ENCODE measurements at regions not wholly inside any gene's neighbourhood (a gene's known extent, or its start where the extent isn't known, plus 50 kb on each side); places are given as distances from the start of the nearest gene placed in this dataset.

DNA sequence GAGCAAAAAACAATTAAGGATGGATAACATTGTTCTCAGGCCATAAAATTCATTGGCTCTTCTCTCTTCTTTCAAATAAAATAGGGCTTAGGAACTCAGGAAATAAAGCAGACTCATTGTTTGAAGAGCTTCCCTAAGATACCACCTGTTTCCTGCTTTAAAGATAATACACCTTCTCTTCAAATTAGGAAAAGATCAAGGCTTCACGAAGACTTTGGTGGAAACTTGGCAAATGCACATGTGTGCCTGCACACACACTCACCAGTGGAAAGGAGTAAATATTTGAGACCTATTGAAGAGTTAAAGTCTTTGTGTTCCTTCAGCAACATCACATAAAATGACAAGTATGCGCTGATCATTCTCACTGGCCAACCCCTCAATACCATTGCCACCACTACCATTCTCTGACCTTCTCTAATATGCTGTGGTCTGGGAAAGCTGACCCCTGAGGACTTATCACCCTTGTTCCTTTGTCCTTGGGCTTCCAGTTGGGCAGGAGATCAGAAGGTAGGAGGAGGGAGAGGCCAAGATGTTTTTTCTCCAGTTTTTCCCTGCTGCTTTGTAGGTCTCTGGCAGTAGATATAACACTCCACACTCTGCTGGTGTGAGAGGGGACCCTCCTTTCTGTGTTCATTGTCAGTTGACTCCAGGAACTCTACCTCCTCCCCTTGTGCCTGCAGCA lies 53.5 kb upstream of the SPOPL start:
- H3K27me3 ChIP-seq (ENCODE audit: control insufficient read depth in 2 of 2, insufficient read depth in 2 of 2, low read length in 2 of 2): no peaks in the 10 kb centered on the region
- dilution Hi-C loops (cut with MboI; ENCODE audit: extremely low pct_ligation_motif_present, low sequenced_read_pairs): no loop called here
- intact Hi-C loops (cut with micrococcal nuclease): no loop called here
- H3K9me3 ChIP-seq (replicated peaks; ENCODE audit: control insufficient read depth, insufficient read depth, low read length): no peaks in the 10 kb centered on the region
- H3K9ac ChIP-seq (replicated peaks; ENCODE audit: extremely low read depth, insufficient read depth, low read length): no peak overlapping the region
- no peaks in the 10 kb centered on the region for H3K36me3 ChIP-seq (ENCODE audit: control insufficient read depth in 2 of 2, extremely low read depth in 1 of 2, insufficient read depth in 2 of 2, low read length in 2 of 2)
- POLR2A ChIA-PET: no interaction called here
- no peak overlapping the region for H2AFZ ChIP-seq (ENCODE audit: low read depth, low read length)
- no peaks in the 10 kb centered on the region for H3K9me1 ChIP-seq (replicated peaks; ENCODE audit: control insufficient read depth, extremely low read depth, insufficient read depth, low read length)
- no peak overlapping the region for H3K4me3 ChIP-seq (replicated peaks in 1 of 3; ENCODE audit: insufficient read depth in 1 of 3, low read depth in 1 of 3, low read length in 3 of 3)
- H3K27ac ChIP-seq (ENCODE audit: insufficient read depth, low read depth, low read length): no peak overlapping the region
- no peak overlapping the region for H3K4me2 ChIP-seq (ENCODE audit: insufficient read depth, low read length)
- peak; percentile 80 for DNase-seq (ENCODE audit: low read depth, low spot score)
- FAIRE-seq: peak; percentile 72
- no peaks in the 10 kb centered on the region for H4K20me1 ChIP-seq (replicated peaks; ENCODE audit: control insufficient read depth, extremely low read depth, insufficient read depth, low read length)
- CTCF ChIA-PET: interaction anchor here (1.2 to 1.7 kb wide), 2 partner anchors 11 to 53 kb away, joined by 3 read pairs; no protein-coding TSS in a partner anchor
- H3K4me1 ChIP-seq (ENCODE audit: control insufficient read depth, extremely low read depth, insufficient read depth, low read length): peaks cover 7% of the 10 kb centered on the region
- no TSS peak for BruUV-seq (replicated peaks)
- no peak for TF ChIP-seq FOS (IDR thresholded peaks at IDR 0.05; ENCODE audit: borderline replicate concordance, insufficient read depth, low read length)
- peak; percentile 15 for TF ChIP-seq GATA2 (IDR thresholded peaks at IDR 0.05; ENCODE audit: insufficient read depth, insufficient read length, low read depth, low read length)
- H3K79me2 ChIP-seq (ENCODE audit: control insufficient read depth, insufficient read depth, low read length): no peaks in the 10 kb centered on the region

Measured in endothelial cell of umbilical vein (primary cell).